PC-3 (cell line): ENCODE measurements at regions not wholly inside any gene's neighbourhood (a gene's known extent, or its start where the extent isn't known, plus 50 kb on each side); places are given as distances from the start of the nearest gene placed in this dataset.

Source experiments
- ATAC-seq: fragments of 200-7000 bp; cut with Tn5 transposase; 2 replicates; pipeline ENCODE4 v1.9.1; 2020; ENCODE audit warnings: mild to moderate bottlenecking, moderate library complexity
- BruUV-seq: library from RNA; stranded (reverse); fragments of 400-500 nt; replicated peaks from 2 replicates; lab custom pipeline; 2021; lab: Mats Ljungman, UMichigan
- CTCF ChIA-PET: fragments of 300-600 bp; sonication (Branson Sonifier 250); formaldehyde crosslinking; loops from one replicate; lab custom pipeline; 2022; ENCODE audit warnings: antibody characterized with exemption; lab: Charles Lee
- POLR2A ChIA-PET: fragments of 300-600 bp; sonication (Branson Sonifier 250); formaldehyde crosslinking; loops from one replicate; lab custom pipeline; 2022; ENCODE audit warnings: antibody characterized with exemption; ENCODE audit not compliant: unreplicated experiment; lab: Charles Lee
- DNase-seq: peaks from one replicate; pipeline ENCODE4 v3.0.0-alpha.2; 2015
- H2AFZ ChIP-seq: fragments of 300-600 bp; sonication (generic); 2 replicates; pipeline ENCODE4 v1.6.0; 2016; ENCODE audit warnings: antibody characterized with exemption, low read length
- H3F3A ChIP-seq: fragments of 300-600 bp; sonication (generic); one replicate; pipeline ENCODE4 v1.6.0; 2017; ENCODE audit warnings: antibody characterized with exemption, low read length, control low read depth, mild to moderate bottlenecking; ENCODE audit not compliant: unreplicated experiment
- H3K27ac ChIP-seq: fragments of 300-600 bp; sonication (generic); 2 replicates; pipeline ENCODE4 v1.5.1; 2016; ENCODE audit warnings: mild to moderate bottlenecking, low read length
- H3K27me3 ChIP-seq: fragments of 300-600 bp; sonication (generic); 2 replicates; pipeline ENCODE4 v1.6.1; 2016; ENCODE audit warnings: low read length, mixed read lengths
- H3K36me3 ChIP-seq: fragments of 300-600 bp; sonication (generic); 2 replicates; pipeline ENCODE4 v1.6.1; 2016; ENCODE audit warnings: low read depth, mixed run types, low read length, mixed read lengths
- H3K4me1 ChIP-seq: fragments of 300-600 bp; sonication (generic); 2 replicates; pipeline ENCODE4 v1.5.1; 2016; ENCODE audit warnings: low read length; ENCODE audit not compliant: insufficient read depth
- H3K4me2 ChIP-seq: fragments of 300-600 bp; sonication (generic); 2 replicates; pipeline ENCODE4 v1.6.0; 2016; ENCODE audit warnings: low read length
- H3K4me3 ChIP-seq: fragments of 300-600 bp; sonication (generic); 2 replicates; pipeline ENCODE4 v1.5.1; 2016; ENCODE audit warnings: mild to moderate bottlenecking, low read length, mixed read lengths
- H3K79me2 ChIP-seq: fragments of 300-600 bp; sonication (generic); 2 replicates; pipeline ENCODE4 v1.6.1; 2017; ENCODE audit warnings: low read length, mixed read lengths
- H3K9ac ChIP-seq: fragments of 300-600 bp; sonication (generic); 2 replicates; pipeline ENCODE4 v1.6.0; 2016; ENCODE audit warnings: mild to moderate bottlenecking, low read length
- H3K9me2 ChIP-seq: fragments of 300-600 bp; sonication (generic); replicated peaks from 2 replicates; pipeline ENCODE4 v1.6.1; 2016; ENCODE audit warnings: mixed run types, low read length, mixed read lengths
- H3K9me3 ChIP-seq: fragments of 300-600 bp; sonication (generic); 2 replicates; pipeline ENCODE4 v1.6.1; 2016; ENCODE audit warnings: low read length, mixed read lengths
- H4K20me1 ChIP-seq: fragments of 300-600 bp; sonication (generic); 2 replicates; pipeline ENCODE4 v1.6.1; 2016; ENCODE audit warnings: low read length, mixed read lengths
- CTCF ChIP-seq: fragments of 300-600 bp; sonication (generic); conservative IDR thresholded peaks from 2 replicates; pipeline ENCODE4 v1.5.1; 2017; ENCODE audit warnings: antibody characterized with exemption, low read depth, mild to moderate bottlenecking, low read length
- EZH2 ChIP-seq: fragments of 300-600 bp; sonication (generic); IDR thresholded peaks from one replicate; pipeline ENCODE4 v1.6.1; 2017; ENCODE audit warnings: antibody characterized with exemption, mild to moderate bottlenecking, low read length; ENCODE audit not compliant: unreplicated experiment
- EZH2phosphoT487 ChIP-seq: fragments of 300-600 bp; sonication (generic); IDR thresholded peaks from 2 replicates; pipeline ENCODE4 v1.6.1; 2018; ENCODE audit warnings: mild to moderate bottlenecking, antibody characterized with exemption, low read length, borderline replicate concordance
- intact Hi-C: fragments of 100-400 bp; cut with micrococcal nuclease; formaldehyde crosslinking; loops from 2 replicates; pipeline ENCODE4 v1.9.0; 2023

GRCh38 chr3:154482507-154482906 lies 52.5 kb upstream of the GPR149 start:
- H4K20me1 ChIP-seq, result no peaks in the 10 kb centered on the region
- H3K36me3 ChIP-seq, result no peaks in the 10 kb centered on the region
- ATAC-seq (no peak), DNase-seq (no peak)
- intact Hi-C loops, result no loop called here
- BruUV-seq, result no TSS peak
- no peak overlapping the region for H3K27ac ChIP-seq
- no peak overlapping the region for H3K4me2 ChIP-seq
- H3K4me1 ChIP-seq, result no peaks in the 10 kb centered on the region
- H2AFZ ChIP-seq, result no peak overlapping the region
- POLR2A ChIA-PET, result no interaction called here
- no peaks in the 10 kb centered on the region for H3K9me3 ChIP-seq
- no peak overlapping the region for H3K9ac ChIP-seq
- no peaks in the 10 kb centered on the region for H3K79me2 ChIP-seq
- no peaks in the 10 kb centered on the region for H3F3A ChIP-seq
- no peak overlapping the region for H3K4me3 ChIP-seq
- TF ChIP-seq CTCF (no peak), EZH2phosphoT487 (no peak), EZH2 (no peak)
- H3K9me2 ChIP-seq, result no peaks in the 10 kb centered on the region
- H3K27me3 ChIP-seq, result no peaks in the 10 kb centered on the region
- CTCF ChIA-PET, result no interaction called here

- no peak overlapping the region for H3K27ac ChIP-seq
- no peak for TF ChIP-seq CTCF
- TF ChIP-seq EZH2, result no peak
- TF ChIP-seq EZH2phosphoT487, result no peak
- H3K36me3 ChIP-seq, result no peaks in the 10 kb centered on the region
- no peaks in the 10 kb centered on the region for H3K27me3 ChIP-seq
- DNase-seq (no peak), ATAC-seq (no peak)
- no TSS peak for BruUV-seq
- intact Hi-C loops, result no loop called here
- H3K79me2 ChIP-seq, result no peaks in the 10 kb centered on the region
- H3F3A ChIP-seq, result no peaks in the 10 kb centered on the region
- no peaks in the 10 kb centered on the region for H3K4me1 ChIP-seq
- ChIA-PET POLR2A (no interaction called here), CTCF (no interaction called here)
- no peaks in the 10 kb centered on the region for H3K9me3 ChIP-seq
- no peak overlapping the region for H2AFZ ChIP-seq
- no peak overlapping the region for H3K4me2 ChIP-seq
- H4K20me1 ChIP-seq, result no peaks in the 10 kb centered on the region
- no peaks in the 10 kb centered on the region for H3K9me2 ChIP-seq
- H3K4me3 ChIP-seq, result no peak overlapping the region
- H3K9ac ChIP-seq, result no peak overlapping the region
Measured at GRCh38 chr3:154480033-154480432, 50.0 kb upstream of the GPR149 start.
